ENCODE measurements at regions not wholly inside any gene's neighbourhood (a gene's known extent, or its start where the extent isn't known, plus 50 kb on each side); places are given as distances from the start of the nearest gene placed in this dataset.

DNA sequence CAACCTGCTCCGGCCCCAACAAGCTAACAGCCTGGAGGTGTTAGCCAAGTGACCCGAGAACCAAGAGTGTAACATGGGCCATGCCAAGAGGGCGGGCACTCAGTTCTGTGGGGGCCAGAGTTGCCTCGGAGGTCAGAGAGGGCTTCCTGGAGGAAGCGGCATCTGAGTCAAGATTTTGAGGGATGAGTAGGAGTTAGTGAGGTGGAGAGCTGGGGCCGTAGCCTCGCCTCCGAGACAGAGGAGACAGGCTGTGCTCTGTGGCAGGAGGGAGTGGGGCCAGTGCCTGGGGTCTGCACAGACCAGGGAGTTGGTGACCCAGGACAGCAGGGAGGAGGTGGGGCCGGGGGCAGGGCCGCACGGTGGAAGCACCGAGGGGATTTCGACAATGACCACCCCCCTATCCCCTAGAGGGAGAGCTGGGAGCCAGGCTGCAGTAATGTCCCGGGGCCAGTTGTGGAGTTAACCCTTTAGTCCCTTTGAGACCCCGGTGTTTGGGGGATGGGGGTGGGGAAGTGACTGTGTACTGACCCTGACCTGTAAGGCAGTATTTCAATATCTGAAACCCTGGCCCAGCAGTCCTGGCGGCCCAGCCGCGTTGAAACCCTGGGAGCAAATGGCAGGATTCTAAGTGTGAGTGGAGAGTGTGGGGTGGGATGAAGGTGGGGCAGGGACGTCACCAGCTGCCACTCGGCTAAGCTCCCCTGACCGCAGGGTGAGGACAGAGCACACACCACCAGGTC lies 148.7 kb upstream of the COL5A1 start:
- Mint-ChIP-seq H3K4me1 (no peaks in the 10 kb centered on the region), H3K27ac (no peak overlapping the region), H3K27me3 (peaks cover 4% of the 10 kb centered on the region), H3K4me3 (no peak overlapping the region), H3K36me3 (no peaks in the 10 kb centered on the region), H3K9me3 (no peaks in the 10 kb centered on the region)
- H3K36me3 ChIP-seq (ENCODE audit: control insufficient read depth, insufficient read depth, low read length): no peaks in the 10 kb centered on the region
- H3K27me3 ChIP-seq (ENCODE audit: control insufficient read depth, insufficient read depth, low read length): no peaks in the 10 kb centered on the region
- H3K9me3 ChIP-seq (ENCODE audit: control insufficient read depth in 2 of 2, low read length in 2 of 2): no peaks in the 10 kb centered on the region
- H3K27ac ChIP-seq (ENCODE audit: insufficient read depth, low read length, poor library complexity, severe bottlenecking): no peak overlapping the region
- DNase-seq: no peak
- H3K4me1 ChIP-seq (ENCODE audit: control insufficient read depth, insufficient read depth, low read length, poor library complexity, severe bottlenecking): no peaks in the 10 kb centered on the region
- H3K4me3 ChIP-seq (ENCODE audit: low read depth, low read length): no peak overlapping the region
- no peak for ATAC-seq (ENCODE audit: low read depth in 2 of 2)

DNA sequence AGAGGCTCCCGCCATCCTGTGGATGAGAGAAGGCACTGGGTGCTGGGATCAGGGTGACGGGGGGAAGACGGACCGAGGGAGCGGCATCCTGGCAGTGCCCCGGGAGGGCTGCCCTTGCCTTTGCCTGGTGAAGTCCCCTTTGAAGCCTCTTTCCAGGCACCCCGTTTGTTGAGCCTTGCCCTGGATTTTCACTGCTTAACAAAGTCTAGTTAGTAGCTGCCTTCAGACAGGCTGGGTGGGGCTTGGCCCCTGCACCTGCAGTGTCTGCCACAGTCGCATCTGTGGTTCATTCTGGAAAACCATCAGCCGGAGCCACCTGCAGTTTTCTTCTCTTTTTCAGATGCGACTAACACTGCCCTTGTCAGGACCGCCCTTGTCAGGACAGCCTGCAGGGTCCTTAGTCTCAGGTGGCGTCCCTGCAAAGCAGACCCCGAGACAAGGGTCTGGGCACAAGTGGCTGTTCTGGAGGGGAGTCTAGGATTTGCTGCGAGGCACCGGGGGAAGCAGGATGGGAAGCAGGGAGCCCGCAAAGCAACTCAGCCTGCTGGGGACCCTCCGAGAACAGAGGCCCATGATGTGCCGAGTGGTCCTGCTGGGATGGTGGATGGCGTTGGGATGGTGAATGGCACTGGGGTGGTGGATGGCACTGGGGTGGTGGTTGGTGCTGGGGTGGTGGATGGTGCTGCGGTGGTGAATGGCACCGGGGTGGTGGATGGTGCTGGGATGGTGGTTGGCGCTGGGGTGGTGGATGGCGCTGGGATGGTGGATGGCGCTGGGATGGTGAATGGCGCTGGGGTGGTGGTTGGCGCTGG lies 147.9 kb upstream of the COL5A1 start:
- H3K4me3 ChIP-seq (ENCODE audit: low read depth, low read length): no peak overlapping the region
- no peaks in the 10 kb centered on the region for H3K36me3 ChIP-seq (ENCODE audit: control insufficient read depth, insufficient read depth, low read length)
- H3K9me3 Mint-ChIP-seq: no peaks in the 10 kb centered on the region
- no peaks in the 10 kb centered on the region for H3K27me3 ChIP-seq (ENCODE audit: control insufficient read depth, insufficient read depth, low read length)
- no peaks in the 10 kb centered on the region for H3K4me1 Mint-ChIP-seq
- no peaks in the 10 kb centered on the region for H3K36me3 Mint-ChIP-seq
- H3K27me3 Mint-ChIP-seq: peaks cover 4% of the 10 kb centered on the region
- DNase-seq (no peak), ATAC-seq (ENCODE audit: low read depth in 2 of 2) (no peak)
- H3K9me3 ChIP-seq (ENCODE audit: control insufficient read depth in 2 of 2, low read length in 2 of 2): no peaks in the 10 kb centered on the region
- H3K27ac ChIP-seq (ENCODE audit: insufficient read depth, low read length, poor library complexity, severe bottlenecking): no peak overlapping the region
- no peak overlapping the region for H3K4me3 Mint-ChIP-seq
- no peak overlapping the region for H3K27ac Mint-ChIP-seq
- no peaks in the 10 kb centered on the region for H3K4me1 ChIP-seq (ENCODE audit: control insufficient read depth, insufficient read depth, low read length, poor library complexity, severe bottlenecking)

DNA sequence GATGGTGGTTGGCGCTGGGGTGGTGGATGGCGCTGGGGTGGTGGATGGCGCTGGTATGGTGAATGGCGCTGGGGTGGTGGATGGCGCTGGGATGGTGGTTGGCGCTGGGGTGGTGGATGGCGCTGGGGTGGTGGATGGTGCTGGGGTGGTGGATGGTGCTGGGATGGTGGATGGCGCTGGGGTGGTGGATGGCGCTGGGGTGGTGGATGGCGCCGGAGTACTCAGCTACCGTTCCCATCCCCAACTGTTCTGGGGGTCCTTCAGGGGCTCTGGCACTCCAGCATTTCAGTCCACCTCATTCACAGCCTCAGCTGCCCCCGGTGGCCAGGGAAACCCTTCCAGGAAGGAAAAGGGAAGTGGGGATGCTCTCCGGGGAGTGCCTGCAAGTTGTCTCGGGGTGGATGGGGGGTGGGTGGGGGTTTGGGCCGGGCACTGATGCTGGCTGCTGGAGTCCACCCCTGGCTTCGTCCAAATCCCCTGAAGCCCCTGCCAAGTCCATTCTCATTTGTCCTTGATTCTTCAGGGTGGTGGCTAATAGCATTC lies 147.3 kb upstream of the COL5A1 start:
- Mint-ChIP-seq H3K27me3 (peaks cover 4% of the 10 kb centered on the region), H3K4me3 (no peak overlapping the region), H3K27ac (no peak overlapping the region), H3K4me1 (no peaks in the 10 kb centered on the region), H3K36me3 (no peaks in the 10 kb centered on the region), H3K9me3 (no peaks in the 10 kb centered on the region)
- Histone ChIP-seq H3K27me3 (ENCODE audit: control insufficient read depth, insufficient read depth, low read length) (no peaks in the 10 kb centered on the region), H3K9me3 (ENCODE audit: control insufficient read depth in 2 of 2, low read length in 2 of 2) (no peaks in the 10 kb centered on the region), H3K27ac (ENCODE audit: insufficient read depth, low read length, poor library complexity, severe bottlenecking) (no peak overlapping the region), H3K4me3 (ENCODE audit: low read depth, low read length) (no peak overlapping the region), H3K36me3 (ENCODE audit: control insufficient read depth, insufficient read depth, low read length) (no peaks in the 10 kb centered on the region), H3K4me1 (ENCODE audit: control insufficient read depth, insufficient read depth, low read length, poor library complexity, severe bottlenecking) (no peaks in the 10 kb centered on the region)
- no peak for ATAC-seq (ENCODE audit: low read depth in 2 of 2)
- DNase-seq: no peak

DNA sequence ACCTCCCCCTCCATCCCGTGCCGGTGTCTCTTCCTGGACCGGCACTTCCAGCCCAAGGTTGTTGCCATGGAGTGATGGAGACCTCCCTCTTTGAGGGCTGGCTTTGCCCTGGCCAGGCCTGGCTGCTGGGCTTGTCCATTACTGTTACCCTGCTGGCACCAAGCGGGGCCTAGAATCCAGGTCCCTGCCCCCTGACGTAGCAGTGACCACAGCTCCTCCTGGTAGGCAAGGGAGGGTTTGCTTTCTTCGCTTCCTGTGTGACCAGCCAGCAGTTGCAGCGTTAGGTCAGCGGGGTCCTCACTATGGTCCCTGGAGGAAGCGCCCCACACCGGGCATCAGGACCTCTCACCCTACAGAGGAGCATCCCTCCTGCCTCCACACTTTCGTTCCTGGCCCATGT lies 146.7 kb upstream of the COL5A1 start:
- H3K27me3 ChIP-seq (ENCODE audit: control insufficient read depth, insufficient read depth, low read length): no peaks in the 10 kb centered on the region
- Mint-ChIP-seq H3K9me3 (no peaks in the 10 kb centered on the region), H3K36me3 (no peaks in the 10 kb centered on the region), H3K4me1 (no peaks in the 10 kb centered on the region), H3K27ac (no peak overlapping the region), H3K27me3 (peaks cover 4% of the 10 kb centered on the region), H3K4me3 (no peak overlapping the region)
- H3K4me3 ChIP-seq (ENCODE audit: low read depth, low read length): no peak overlapping the region
- H3K27ac ChIP-seq (ENCODE audit: insufficient read depth, low read length, poor library complexity, severe bottlenecking): no peak overlapping the region
- no peaks in the 10 kb centered on the region for H3K9me3 ChIP-seq (ENCODE audit: control insufficient read depth in 2 of 2, low read length in 2 of 2)
- DNase-seq (no peak), ATAC-seq (ENCODE audit: low read depth in 2 of 2) (no peak)
- no peaks in the 10 kb centered on the region for H3K36me3 ChIP-seq (ENCODE audit: control insufficient read depth, insufficient read depth, low read length)
- H3K4me1 ChIP-seq (ENCODE audit: control insufficient read depth, insufficient read depth, low read length, poor library complexity, severe bottlenecking): no peaks in the 10 kb centered on the region

DNA sequence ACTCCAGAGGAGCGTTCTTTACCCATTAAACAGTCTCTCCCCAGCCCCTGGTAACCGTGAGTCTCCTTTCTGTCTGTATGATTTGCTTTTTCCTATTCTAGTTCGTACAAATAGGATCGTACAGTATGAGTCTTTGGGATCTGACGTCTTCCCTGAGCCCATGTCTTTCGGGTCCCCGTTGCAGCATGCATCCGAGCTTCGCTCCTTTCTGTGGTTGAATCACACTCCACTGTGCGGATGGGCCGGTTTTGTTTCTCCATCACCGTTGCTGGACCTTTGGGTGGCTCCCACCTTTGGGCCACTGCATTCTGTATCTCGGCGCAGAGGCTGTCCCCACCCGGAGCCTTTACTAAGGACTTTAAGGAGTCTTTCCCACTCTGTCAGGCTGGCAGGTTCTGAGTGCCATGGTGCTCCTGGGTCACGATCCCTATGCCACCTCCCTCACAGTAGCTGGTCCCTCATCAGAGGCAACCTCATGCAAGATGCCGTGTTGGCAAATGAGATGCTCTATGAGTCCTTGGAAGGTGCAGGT lies 145.7 kb upstream of the COL5A1 start:
- no peak overlapping the region for H3K4me3 Mint-ChIP-seq
- H3K9me3 Mint-ChIP-seq: no peaks in the 10 kb centered on the region
- H3K4me1 Mint-ChIP-seq: no peaks in the 10 kb centered on the region
- Histone ChIP-seq H3K36me3 (ENCODE audit: control insufficient read depth, insufficient read depth, low read length) (no peaks in the 10 kb centered on the region), H3K4me1 (ENCODE audit: control insufficient read depth, insufficient read depth, low read length, poor library complexity, severe bottlenecking) (no peaks in the 10 kb centered on the region), H3K4me3 (ENCODE audit: low read depth, low read length) (no peak overlapping the region), H3K27ac (ENCODE audit: insufficient read depth, low read length, poor library complexity, severe bottlenecking) (no peak overlapping the region), H3K27me3 (ENCODE audit: control insufficient read depth, insufficient read depth, low read length) (no peaks in the 10 kb centered on the region), H3K9me3 (ENCODE audit: control insufficient read depth in 2 of 2, low read length in 2 of 2) (no peaks in the 10 kb centered on the region)
- H3K27ac Mint-ChIP-seq: no peak overlapping the region
- no peak for ATAC-seq (ENCODE audit: low read depth in 2 of 2)
- DNase-seq: no peak
- H3K27me3 Mint-ChIP-seq: peaks cover 9% of the 10 kb centered on the region
- no peaks in the 10 kb centered on the region for H3K36me3 Mint-ChIP-seq

DNA sequence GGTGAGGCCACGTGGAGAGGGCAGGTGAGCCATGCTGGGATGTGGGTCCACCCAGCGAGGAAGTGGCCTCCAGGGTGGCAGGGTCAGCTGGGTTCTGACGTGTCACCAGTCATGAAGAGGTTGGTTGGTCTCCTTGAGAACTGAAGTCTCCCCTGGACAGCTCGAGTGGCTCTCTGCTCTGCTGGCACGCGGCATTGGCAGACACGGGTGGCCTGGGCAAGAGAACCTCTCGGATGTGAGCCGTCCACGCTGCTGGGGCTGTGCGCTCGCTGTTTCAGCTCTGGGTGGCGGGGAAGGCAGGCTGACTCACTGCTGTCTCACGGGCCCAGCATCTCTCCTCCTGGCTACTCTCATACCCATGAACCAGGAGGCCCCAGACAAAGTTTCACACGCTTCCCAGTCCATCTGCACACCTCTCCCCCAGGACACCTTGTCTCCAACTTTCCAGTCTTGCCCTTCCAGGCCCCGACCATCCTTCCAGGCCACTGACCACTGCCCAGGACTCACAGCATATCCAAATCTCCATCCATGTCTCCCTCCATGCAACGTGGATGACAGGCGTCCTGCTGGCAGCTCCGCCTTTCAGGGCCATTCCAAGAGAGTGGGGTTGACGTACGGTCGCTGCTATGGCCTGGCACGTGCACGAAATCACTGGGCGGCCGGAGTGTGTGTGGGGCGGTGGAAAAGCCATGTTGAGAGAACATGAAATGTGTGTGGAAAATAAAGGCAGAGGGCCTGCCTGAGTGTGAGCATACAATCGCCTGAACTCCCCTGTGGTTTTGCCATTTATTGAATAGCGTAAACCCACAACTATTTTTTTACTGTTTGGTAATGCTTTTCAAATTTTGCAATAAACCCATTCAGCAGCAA lies 145.0 kb upstream of the COL5A1 start:
- Mint-ChIP-seq H3K4me1 (no peaks in the 10 kb centered on the region), H3K27me3 (peaks cover 9% of the 10 kb centered on the region), H3K4me3 (no peak overlapping the region), H3K9me3 (no peaks in the 10 kb centered on the region), H3K36me3 (no peaks in the 10 kb centered on the region), H3K27ac (no peak overlapping the region)
- no peak overlapping the region for H3K27ac ChIP-seq (ENCODE audit: insufficient read depth, low read length, poor library complexity, severe bottlenecking)
- H3K4me3 ChIP-seq (ENCODE audit: low read depth, low read length): no peak overlapping the region
- H3K27me3 ChIP-seq (ENCODE audit: control insufficient read depth, insufficient read depth, low read length): no peaks in the 10 kb centered on the region
- no peaks in the 10 kb centered on the region for H3K9me3 ChIP-seq (ENCODE audit: control insufficient read depth in 2 of 2, low read length in 2 of 2)
- H3K36me3 ChIP-seq (ENCODE audit: control insufficient read depth, insufficient read depth, low read length): no peaks in the 10 kb centered on the region
- no peak for DNase-seq
- ATAC-seq (ENCODE audit: low read depth in 2 of 2): no peak
- no peaks in the 10 kb centered on the region for H3K4me1 ChIP-seq (ENCODE audit: control insufficient read depth, insufficient read depth, low read length, poor library complexity, severe bottlenecking)

DNA sequence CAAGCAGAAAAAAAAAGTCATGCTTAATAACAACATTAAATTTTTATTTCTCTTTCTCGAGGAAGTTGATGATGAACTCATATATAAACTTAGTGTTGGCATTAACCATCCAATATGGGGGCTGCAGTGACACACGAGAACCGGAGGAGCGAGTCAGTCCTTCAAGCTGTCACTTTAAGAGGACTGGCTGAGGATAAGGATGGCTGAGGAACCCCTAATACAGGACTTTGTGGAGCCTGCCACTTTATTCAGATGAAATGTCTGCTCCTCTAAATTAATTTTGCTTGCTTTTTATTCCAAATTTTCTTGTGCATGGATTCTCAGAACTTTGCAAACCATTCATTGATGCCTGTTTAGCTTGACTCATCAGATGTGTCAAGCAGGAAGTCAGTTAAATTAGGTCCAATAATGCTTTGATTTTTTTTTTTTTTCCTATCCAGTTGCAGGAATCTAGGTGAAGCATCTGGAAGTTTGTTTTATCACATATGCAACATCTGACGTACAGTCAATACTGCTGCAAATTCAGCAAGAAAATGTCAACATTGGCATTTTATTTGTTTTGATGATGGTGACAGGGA lies 144.2 kb upstream of the COL5A1 start:
- H3K9me3 ChIP-seq (ENCODE audit: control insufficient read depth in 2 of 2, low read length in 2 of 2): no peaks in the 10 kb centered on the region
- H3K27ac Mint-ChIP-seq: no peak overlapping the region
- H3K4me1 Mint-ChIP-seq: peaks cover 0 to 2% (median 0%) of the 10 kb centered on the region in 4 donors
- H3K4me1 ChIP-seq (ENCODE audit: control insufficient read depth, insufficient read depth, low read length, poor library complexity, severe bottlenecking): no peaks in the 10 kb centered on the region
- H3K27me3 ChIP-seq (ENCODE audit: control insufficient read depth, insufficient read depth, low read length): no peaks in the 10 kb centered on the region
- no peak for DNase-seq
- no peak overlapping the region for H3K4me3 Mint-ChIP-seq
- peaks cover 9% of the 10 kb centered on the region for H3K27me3 Mint-ChIP-seq
- H3K27ac ChIP-seq (ENCODE audit: insufficient read depth, low read length, poor library complexity, severe bottlenecking): no peak overlapping the region
- no peaks in the 10 kb centered on the region for H3K36me3 Mint-ChIP-seq
- no peak for ATAC-seq (ENCODE audit: low read depth in 2 of 2)
- no peak overlapping the region for H3K4me3 ChIP-seq (ENCODE audit: low read depth, low read length)
- H3K36me3 ChIP-seq (ENCODE audit: control insufficient read depth, insufficient read depth, low read length): no peaks in the 10 kb centered on the region
- H3K9me3 Mint-ChIP-seq: no peaks in the 10 kb centered on the region

All from CD4-positive, CD25-positive, alpha-beta regulatory T cell (primary cell).